Activated naive CD4-positive, alpha-beta T cell treated with anti-CD3 and anti-CD28 coated beads, Interleukin-2, amount 10 ng/mL, durations not matched to agents 7 days and 5 days (primary cell): ENCODE measurements at regions not wholly inside any gene's neighbourhood (a gene's known extent, or its start where the extent isn't known, plus 50 kb on each side); places are given as distances from the start of the nearest gene placed in this dataset.
A peak's percentile ranks its signal among the peaks of the same experiment; 100 is the strongest.

Source experiments
- CTCF ChIA-PET: fragments of 350-600 bp; sonication (Branson Sonifier 250); formaldehyde crosslinking; loops from one replicate; lab custom pipeline; 2021; ENCODE audit warnings: antibody characterized with exemption; lab: Charles Lee
- DNase-seq: peaks from one replicate; pipeline ENCODE4 v3.0.0-alpha.2; 2020
- H3K27ac Mint-ChIP-seq: one replicate; pipeline ENCODE4 v1.8.0; 2021; ENCODE audit warnings: mild to moderate bottlenecking, moderate library complexity, mixed read lengths
- H3K27me3 Mint-ChIP-seq: one replicate; pipeline ENCODE4 v1.8.0; 2021; ENCODE audit warnings: mild to moderate bottlenecking, mixed read lengths
- H3K36me3 Mint-ChIP-seq: one replicate; pipeline ENCODE4 v1.8.0; 2021; ENCODE audit warnings: mixed read lengths
- H3K4me1 Mint-ChIP-seq: one replicate; pipeline ENCODE4 v1.8.0; 2021; ENCODE audit warnings: mixed read lengths
- H3K4me3 Mint-ChIP-seq: one replicate; pipeline ENCODE4 v1.8.0; 2021; ENCODE audit warnings: mild to moderate bottlenecking, moderate library complexity, mixed read lengths
- H3K9me3 Mint-ChIP-seq: one replicate; pipeline ENCODE4 v1.8.0; 2021; ENCODE audit warnings: mixed read lengths

- no peak for DNase-seq
- H3K36me3 Mint-ChIP-seq: peaks cover 4% of the 10 kb centered on the region
- peaks cover 19% of the 10 kb centered on the region for H3K4me1 Mint-ChIP-seq
- no peak overlapping the region for H3K27ac Mint-ChIP-seq
- H3K4me3 Mint-ChIP-seq: no peak overlapping the region
- no peaks in the 10 kb centered on the region for H3K27me3 Mint-ChIP-seq
- H3K9me3 Mint-ChIP-seq: peaks cover 6% of the 10 kb centered on the region
- CTCF ChIA-PET: no interaction called here
These were observed 275.1 kb upstream of the ANKRD55 start for GRCh38 chr5:56508249-56508648.

- no peak overlapping the region for H3K4me3 Mint-ChIP-seq
- DNase-seq: no peak
- H3K27me3 Mint-ChIP-seq: no peaks in the 10 kb centered on the region
- H3K9me3 Mint-ChIP-seq: peaks cover 9% of the 10 kb centered on the region
- CTCF ChIA-PET: no interaction called here
- H3K4me1 Mint-ChIP-seq: peaks cover 19% of the 10 kb centered on the region
- H3K27ac Mint-ChIP-seq: no peak overlapping the region
- H3K36me3 Mint-ChIP-seq: peaks cover 4% of the 10 kb centered on the region
These were observed 274.3 kb upstream of the ANKRD55 start for GRCh38 chr5:56507351-56507930.

- no peak overlapping the region for H3K27ac Mint-ChIP-seq
- DNase-seq: no peak
- CTCF ChIA-PET: no interaction called here
- H3K27me3 Mint-ChIP-seq: no peaks in the 10 kb centered on the region
- no peak overlapping the region for H3K4me3 Mint-ChIP-seq
- peaks cover 23% of the 10 kb centered on the region for H3K4me1 Mint-ChIP-seq
- H3K9me3 Mint-ChIP-seq: peaks cover 9% of the 10 kb centered on the region
- peaks cover 4% of the 10 kb centered on the region for H3K36me3 Mint-ChIP-seq
These were observed 273.3 kb upstream of the ANKRD55 start for GRCh38 chr5:56506211-56506965.

- peaks cover 11% of the 10 kb centered on the region for H3K36me3 Mint-ChIP-seq
These were observed 270.8 kb upstream of the ANKRD55 start for GRCh38 chr5:56503929-56504328.

GRCh38 chr5:56501781-56502557 is 268.8 kb upstream of the ANKRD55 start:
- H3K27me3 Mint-ChIP-seq: peaks cover 5% of the 10 kb centered on the region
- H3K27ac Mint-ChIP-seq: peak overlapping the region; percentile 74
- no peak overlapping the region for H3K4me3 Mint-ChIP-seq
- H3K4me1 Mint-ChIP-seq: peaks cover 34% of the 10 kb centered on the region
- DNase-seq: no peak
- H3K36me3 Mint-ChIP-seq: peaks cover 12% of the 10 kb centered on the region
- CTCF ChIA-PET: interaction anchor here (0.6 to 1.0 kb wide), 2 partner anchors 24 to 56 kb away, joined by 3 read pairs; no protein-coding TSS in a partner anchor
- peaks cover 9% of the 10 kb centered on the region for H3K9me3 Mint-ChIP-seq

More at GRCh38 chr5:56503929-56504328, 270.8 kb upstream of the ANKRD55 start:
- CTCF ChIA-PET: no interaction called here
- Mint-ChIP-seq H3K9me3 (peaks cover 9% of the 10 kb centered on the region), H3K27me3 (peaks cover 5% of the 10 kb centered on the region), H3K27ac (no peak overlapping the region), H3K4me1 (peaks cover 27% of the 10 kb centered on the region), H3K4me3 (no peak overlapping the region)
- no peak for DNase-seq

GRCh38 chr5:56499901-56500300 is 266.8 kb upstream of the ANKRD55 start:
- CTCF ChIA-PET: no interaction called here
- H3K4me3 Mint-ChIP-seq: no peak overlapping the region

GRCh38 chr5:56499491-56499890 is 266.4 kb upstream of the ANKRD55 start:
- Mint-ChIP-seq H3K4me1 (peaks cover 48% of the 10 kb centered on the region), H3K4me3 (no peak overlapping the region), H3K27ac (no peak overlapping the region), H3K27me3 (peaks cover 5% of the 10 kb centered on the region), H3K36me3 (peaks cover 17% of the 10 kb centered on the region), H3K9me3 (peaks cover 7% of the 10 kb centered on the region)
- DNase-seq: no peak
- CTCF ChIA-PET: no interaction called here

More at GRCh38 chr5:56499901-56500300, 266.8 kb upstream of the ANKRD55 start:
- Mint-ChIP-seq H3K4me1 (peaks cover 48% of the 10 kb centered on the region), H3K27me3 (peaks cover 5% of the 10 kb centered on the region), H3K36me3 (peaks cover 15% of the 10 kb centered on the region), H3K27ac (no peak overlapping the region), H3K9me3 (peaks cover 9% of the 10 kb centered on the region)
- no peak for DNase-seq

GRCh38 chr5:56498759-56499395 is 265.7 kb upstream of the ANKRD55 start:
- Mint-ChIP-seq H3K36me3 (peaks cover 17% of the 10 kb centered on the region), H3K4me3 (no peak overlapping the region), H3K9me3 (peaks cover 7% of the 10 kb centered on the region), H3K27ac (no peak overlapping the region), H3K4me1 (peaks cover 48% of the 10 kb centered on the region), H3K27me3 (peaks cover 9% of the 10 kb centered on the region)
- no peak for DNase-seq
- CTCF ChIA-PET: no interaction called here

- no peak for DNase-seq
- Mint-ChIP-seq H3K4me3 (peak overlapping the region; percentile 16), H3K36me3 (peaks cover 19% of the 10 kb centered on the region), H3K27me3 (peaks cover 9% of the 10 kb centered on the region), H3K27ac (peak overlapping the region; percentile 83), H3K4me1 (peaks cover 38% of the 10 kb centered on the region), H3K9me3 (no peaks in the 10 kb centered on the region)
- CTCF ChIA-PET: no interaction called here
These were observed 263.5 kb upstream of the ANKRD55 start for GRCh38 chr5:56496581-56497063.

- H3K36me3 Mint-ChIP-seq: peaks cover 17% of the 10 kb centered on the region
- no peak for DNase-seq
- H3K4me3 Mint-ChIP-seq: no peak overlapping the region
- no peak overlapping the region for H3K27ac Mint-ChIP-seq
- peaks cover 48% of the 10 kb centered on the region for H3K4me1 Mint-ChIP-seq
- CTCF ChIA-PET: no interaction called here
- peaks cover 10% of the 10 kb centered on the region for H3K27me3 Mint-ChIP-seq
- no peaks in the 10 kb centered on the region for H3K9me3 Mint-ChIP-seq
These were observed 261.2 kb upstream of the ANKRD55 start for GRCh38 chr5:56494300-56494731.

GRCh38 chr5:56493766-56494165 is 260.6 kb upstream of the ANKRD55 start:
- H3K36me3 Mint-ChIP-seq: peaks cover 17% of the 10 kb centered on the region
- no peak overlapping the region for H3K4me3 Mint-ChIP-seq
- peaks cover 10% of the 10 kb centered on the region for H3K27me3 Mint-ChIP-seq
- no peak for DNase-seq
- no peak overlapping the region for H3K27ac Mint-ChIP-seq
- peaks cover 48% of the 10 kb centered on the region for H3K4me1 Mint-ChIP-seq
- no peaks in the 10 kb centered on the region for H3K9me3 Mint-ChIP-seq
- CTCF ChIA-PET: no interaction called here

GRCh38 chr5:56493308-56493707 is 260.2 kb upstream of the ANKRD55 start:
- Mint-ChIP-seq H3K27ac (no peak overlapping the region), H3K27me3 (peaks cover 10% of the 10 kb centered on the region), H3K4me3 (no peak overlapping the region), H3K9me3 (peaks cover 4% of the 10 kb centered on the region), H3K4me1 (peaks cover 48% of the 10 kb centered on the region), H3K36me3 (peaks cover 22% of the 10 kb centered on the region)
- CTCF ChIA-PET: no interaction called here
- no peak for DNase-seq

- Mint-ChIP-seq H3K4me3 (no peak overlapping the region), H3K27ac (no peak overlapping the region), H3K4me1 (peaks cover 45% of the 10 kb centered on the region), H3K36me3 (peaks cover 24% of the 10 kb centered on the region), H3K27me3 (peaks cover 10% of the 10 kb centered on the region), H3K9me3 (peaks cover 6% of the 10 kb centered on the region)
- CTCF ChIA-PET: no interaction called here
- DNase-seq: no peak
These were observed 259.7 kb upstream of the ANKRD55 start for GRCh38 chr5:56492812-56493211.
